CD4-positive, CD25-positive, alpha-beta regulatory T cell (primary cell): ENCODE measurements at regions not wholly inside any gene's neighbourhood (a gene's known extent, or its start where the extent isn't known, plus 50 kb on each side); places are given as distances from the start of the nearest gene placed in this dataset.

ENCODE experiments used
- ATAC-seq, 2 donors: fragments of 150-1000 bp; cut with Tn5 transposase; one replicate each; pipeline ENCODE4 v1.10.0; 2021; ENCODE audit warnings: low read depth in 2 of 2, moderate number of reproducible peaks in 2 of 2, moderate library complexity in 1 of 2
- DNase-seq, 3 donors: peaks; one replicate each; pipeline versions ENCODE4 v3.0.0 to v3.0.0-alpha.2; 2012 to 2022; ENCODE audit warnings: mixed read lengths in 1 of 3
- H3K27ac ChIP-seq: one replicate; pipeline ENCODE4 v1.7.0; 2013; ENCODE audit warnings: mild to moderate bottlenecking, low read length; ENCODE audit not compliant: insufficient read depth, poor library complexity, severe bottlenecking
- H3K27me3 ChIP-seq: one replicate; pipeline ENCODE4 v1.7.0; 2013; ENCODE audit warnings: low read length; ENCODE audit not compliant: control insufficient read depth, insufficient read depth
- H3K36me3 ChIP-seq: one replicate; pipeline ENCODE4 v1.7.0; 2013; ENCODE audit warnings: mild to moderate bottlenecking, low read length, moderate library complexity; ENCODE audit not compliant: control insufficient read depth, insufficient read depth
- H3K4me1 ChIP-seq: 2 replicates; pipeline ENCODE4 v1.7.0; 2013; ENCODE audit warnings: mild to moderate bottlenecking, low read length; ENCODE audit not compliant: insufficient read depth, control insufficient read depth, poor library complexity, severe bottlenecking
- H3K4me3 ChIP-seq: one replicate; pipeline ENCODE4 v1.7.0; 2013; ENCODE audit warnings: low read depth, mild to moderate bottlenecking, low read length, moderate library complexity
- H3K9me3 ChIP-seq, 2 experiments: 1 replicate in 1 of 2; 2 replicates in 1 of 2; pipeline ENCODE4 v1.7.0; 2013; ENCODE audit warnings: low read length in 2 of 2, mild to moderate bottlenecking in 1 of 2, moderate library complexity in 1 of 2; ENCODE audit not compliant: control insufficient read depth in 2 of 2
- H3K27ac Mint-ChIP-seq, 3 donors: one replicate each; pipeline ENCODE4 v1.8.0; 2020 to 2022; ENCODE audit warnings: mild to moderate bottlenecking in 3 of 3, mixed read lengths in 3 of 3, moderate library complexity in 2 of 3
- H3K27me3 Mint-ChIP-seq: one replicate; pipeline ENCODE4 v1.8.0; 2022; ENCODE audit warnings: mild to moderate bottlenecking, mixed read lengths
- H3K36me3 Mint-ChIP-seq: one replicate; pipeline ENCODE4 v1.8.0; 2020; ENCODE audit warnings: mixed read lengths
- H3K4me1 Mint-ChIP-seq, 4 donors: one replicate each; pipeline ENCODE4 v1.8.0; 2020 to 2022; ENCODE audit warnings: mixed read lengths in 4 of 4, mild to moderate bottlenecking in 1 of 4
- H3K4me3 Mint-ChIP-seq, 4 donors: one replicate each; pipeline ENCODE4 v1.8.0; 2020 to 2022; ENCODE audit warnings: mild to moderate bottlenecking in 4 of 4, mixed read lengths in 4 of 4, moderate library complexity in 3 of 4
- H3K9me3 Mint-ChIP-seq, 7 donors: one replicate each; pipeline ENCODE4 v1.8.0; 2020 to 2022; ENCODE audit warnings: mixed read lengths in 7 of 7, mild to moderate bottlenecking in 3 of 7, moderate library complexity in 2 of 7

GRCh38 chr3:82791241-82791640 lies 1029.8 kb upstream of the GBE1 start:
- Mint-ChIP-seq H3K4me1 (no peaks in the 10 kb centered on the region), H3K36me3 (no peaks in the 10 kb centered on the region), H3K27ac (no peak overlapping the region), H3K4me3 (no peak overlapping the region), H3K27me3 (no peaks in the 10 kb centered on the region), H3K9me3 (peaks cover 0 to 18% (median 5%) of the 10 kb centered on the region in 7 donors)
- no peaks in the 10 kb centered on the region for H3K27me3 ChIP-seq
- H3K36me3 ChIP-seq, result no peaks in the 10 kb centered on the region
- ATAC-seq (no peak), DNase-seq (no peak)
- H3K4me3 ChIP-seq, result no peak overlapping the region
- peaks cover 4 to 12% of the 10 kb centered on the region in 2 experiments for H3K9me3 ChIP-seq
- H3K27ac ChIP-seq, result no peak overlapping the region
- H3K4me1 ChIP-seq, result no peaks in the 10 kb centered on the region

- H3K27ac Mint-ChIP-seq, result no peak overlapping the region
- ATAC-seq (no peak), DNase-seq (no peak)
- H3K27me3 Mint-ChIP-seq, result no peaks in the 10 kb centered on the region
- Histone ChIP-seq H3K27ac (no peak overlapping the region), H3K27me3 (no peaks in the 10 kb centered on the region), H3K4me1 (no peaks in the 10 kb centered on the region), H3K36me3 (no peaks in the 10 kb centered on the region), H3K4me3 (no peak overlapping the region), H3K9me3 (peaks cover 4 to 12% of the 10 kb centered on the region in 2 experiments)
- no peak overlapping the region for H3K4me3 Mint-ChIP-seq
- H3K4me1 Mint-ChIP-seq, result no peaks in the 10 kb centered on the region
- no peaks in the 10 kb centered on the region for H3K36me3 Mint-ChIP-seq
- peaks cover 0 to 18% (median 5%) of the 10 kb centered on the region in 7 donors for H3K9me3 Mint-ChIP-seq
These were observed 1029.1 kb upstream of the GBE1 start for GRCh38 chr3:82790307-82791097.

- Histone ChIP-seq H3K27ac (no peak overlapping the region), H3K9me3 (peaks cover 0 to 3% of the 10 kb centered on the region in 2 experiments), H3K4me3 (no peak overlapping the region), H3K27me3 (no peaks in the 10 kb centered on the region), H3K36me3 (no peaks in the 10 kb centered on the region), H3K4me1 (no peaks in the 10 kb centered on the region)
- H3K4me1 Mint-ChIP-seq, result no peaks in the 10 kb centered on the region
- H3K27me3 Mint-ChIP-seq, result no peaks in the 10 kb centered on the region
- ATAC-seq (no peak), DNase-seq (no peak)
- no peak overlapping the region for H3K4me3 Mint-ChIP-seq
- H3K9me3 Mint-ChIP-seq, result peaks cover 0 to 8% (median 5%) of the 10 kb centered on the region in 7 donors
- H3K36me3 Mint-ChIP-seq, result no peaks in the 10 kb centered on the region
- H3K27ac Mint-ChIP-seq, result no peak overlapping the region
These were observed 1021.7 kb upstream of the GBE1 start for GRCh38 chr3:82783194-82783593.

- H3K36me3 ChIP-seq, result no peaks in the 10 kb centered on the region
- no peaks in the 10 kb centered on the region for H3K9me3 ChIP-seq
- no peak overlapping the region for H3K4me3 ChIP-seq
- Mint-ChIP-seq H3K4me1 (no peaks in the 10 kb centered on the region), H3K27me3 (no peaks in the 10 kb centered on the region), H3K4me3 (no peak overlapping the region), H3K36me3 (no peaks in the 10 kb centered on the region), H3K9me3 (peaks cover 2 to 36% (median 7%) of the 10 kb centered on the region in 7 donors), H3K27ac (no peak overlapping the region)
- H3K27me3 ChIP-seq, result no peaks in the 10 kb centered on the region
- H3K4me1 ChIP-seq, result no peaks in the 10 kb centered on the region
- no peak overlapping the region for H3K27ac ChIP-seq
- ATAC-seq (no peak), DNase-seq (no peak)
These were observed 1011.8 kb upstream of the GBE1 start for GRCh38 chr3:82773207-82773606.

GRCh38 chr3:82764521-82764920 lies 1003.1 kb upstream of the GBE1 start:
- Mint-ChIP-seq H3K27me3 (no peaks in the 10 kb centered on the region), H3K4me3 (no peak overlapping the region)

GRCh38 chr3:82761858-82762257 lies 1000.4 kb upstream of the GBE1 start:
- no peaks in the 10 kb centered on the region for H3K36me3 Mint-ChIP-seq

More at GRCh38 chr3:82764521-82764920, 1003.1 kb upstream of the GBE1 start:
- no peaks in the 10 kb centered on the region for H3K4me1 Mint-ChIP-seq
- H3K36me3 Mint-ChIP-seq, result no peaks in the 10 kb centered on the region
- H3K27ac Mint-ChIP-seq, result no peak overlapping the region
- DNase-seq (no peak), ATAC-seq (no peak)
- Histone ChIP-seq H3K4me1 (no peaks in the 10 kb centered on the region), H3K27ac (no peak overlapping the region), H3K36me3 (no peaks in the 10 kb centered on the region), H3K9me3 (peaks cover 0 to 5% of the 10 kb centered on the region in 2 experiments), H3K27me3 (no peaks in the 10 kb centered on the region), H3K4me3 (no peak overlapping the region)
- peaks cover 0 to 12% (median 4%) of the 10 kb centered on the region in 7 donors for H3K9me3 Mint-ChIP-seq

GRCh38 chr3:82745544-82745943 lies 984.1 kb upstream of the GBE1 start:
- Mint-ChIP-seq H3K27me3 (no peaks in the 10 kb centered on the region), H3K4me3 (no peak overlapping the region), H3K4me1 (no peaks in the 10 kb centered on the region), H3K27ac (no peak overlapping the region), H3K36me3 (no peaks in the 10 kb centered on the region), H3K9me3 (peaks cover 3 to 29% (median 6%) of the 10 kb centered on the region in 7 donors)
- H3K4me3 ChIP-seq, result no peak overlapping the region
- H3K36me3 ChIP-seq, result no peaks in the 10 kb centered on the region
- H3K4me1 ChIP-seq, result no peaks in the 10 kb centered on the region
- H3K27me3 ChIP-seq, result no peaks in the 10 kb centered on the region
- no peak for DNase-seq
- H3K9me3 ChIP-seq, result peaks cover 0 to 5% of the 10 kb centered on the region in 2 experiments
- no peak for ATAC-seq
- H3K27ac ChIP-seq, result no peak overlapping the region

More at GRCh38 chr3:82761858-82762257, 1000.4 kb upstream of the GBE1 start:
- Mint-ChIP-seq H3K4me1 (no peaks in the 10 kb centered on the region), H3K27me3 (no peaks in the 10 kb centered on the region), H3K27ac (no peak overlapping the region), H3K4me3 (no peak overlapping the region), H3K9me3 (peaks cover 0 to 12% (median 3%) of the 10 kb centered on the region in 7 donors)
- H3K27ac ChIP-seq, result no peak overlapping the region
- DNase-seq (no peak), ATAC-seq (no peak)
- H3K27me3 ChIP-seq, result no peaks in the 10 kb centered on the region
- H3K9me3 ChIP-seq, result peaks cover 0 to 5% of the 10 kb centered on the region in 2 experiments
- no peaks in the 10 kb centered on the region for H3K4me1 ChIP-seq
- no peaks in the 10 kb centered on the region for H3K36me3 ChIP-seq
- H3K4me3 ChIP-seq, result no peak overlapping the region

- Mint-ChIP-seq H3K36me3 (no peaks in the 10 kb centered on the region), H3K4me3 (no peak overlapping the region), H3K27ac (no peak overlapping the region), H3K9me3 (peaks cover 5 to 29% (median 6%) of the 10 kb centered on the region in 7 donors), H3K27me3 (no peaks in the 10 kb centered on the region), H3K4me1 (no peaks in the 10 kb centered on the region)
- Histone ChIP-seq H3K4me1 (no peaks in the 10 kb centered on the region), H3K9me3 (peaks cover 0 to 8% of the 10 kb centered on the region in 2 experiments), H3K4me3 (no peak overlapping the region), H3K36me3 (no peaks in the 10 kb centered on the region), H3K27ac (no peak overlapping the region), H3K27me3 (no peaks in the 10 kb centered on the region)
- DNase-seq (no peak), ATAC-seq (no peak)
These were observed 981.8 kb upstream of the GBE1 start for GRCh38 chr3:82743196-82743595.
